Stimulated activated CD8-positive, alpha-beta memory T cell treated with anti-CD3 and anti-CD28 coated beads, Interleukin-15, amount 100 ng/mL, for 1 hour (primary cell): ENCODE measurements at regions not wholly inside any gene's neighbourhood (a gene's known extent, or its start where the extent isn't known, plus 50 kb on each side); places are given as distances from the start of the nearest gene placed in this dataset.
"Not testable (repeated sequence)": the region's sequence is repeated elsewhere in the genome, so short reads cannot be mapped to it uniquely, and the experiment has no call there.

Source experiments
- DNase-seq: peaks from one replicate; pipeline ENCODE4 v3.0.0-alpha.2; 2020; ENCODE audit warnings: low read depth

GRCh38 chr6:2376429-2377355, 131.3 kb upstream of the GMDS start:
- no peak for DNase-seq

GRCh38 chr6:2375443-2375842, 130.0 kb upstream of the GMDS start:
- no peak for DNase-seq

GRCh38 chr6:2369606-2370005, 124.2 kb upstream of the GMDS start:
- DNase-seq = no peak

GRCh38 chr6:2363211-2363610, 117.8 kb upstream of the GMDS start:
- DNase-seq = no peak

- no peak for DNase-seq
These were observed 115.8 kb upstream of the GMDS start for GRCh38 chr6:2361195-2361594.

GRCh38 chr6:2360716-2361115, 115.3 kb upstream of the GMDS start:
- DNase-seq = no peak

- no peak for DNase-seq
These were observed 114.7 kb upstream of the GMDS start for GRCh38 chr6:2360126-2360525.

GRCh38 chr6:2355150-2355549, 109.7 kb upstream of the GMDS start:
- no peak for DNase-seq

- no peak for DNase-seq
These were observed 108.7 kb upstream of the GMDS start for GRCh38 chr6:2354138-2354491.

- DNase-seq = peak; percentile 15
These were observed 108.2 kb upstream of the GMDS start for GRCh38 chr6:2353412-2354137.

- DNase-seq = no peak
These were observed 106.5 kb upstream of the GMDS start for GRCh38 chr6:2351807-2352431.

- DNase-seq = no peak
These were observed 105.7 kb upstream of the GMDS start for GRCh38 chr6:2351090-2351489.

GRCh38 chr6:2346078-2346477, 100.7 kb upstream of the GMDS start:
- no peak for DNase-seq

GRCh38 chr6:2344319-2344905, 99.0 kb upstream of the GMDS start:
- DNase-seq = no peak

GRCh38 chr6:2327591-2327990, 82.2 kb upstream of the GMDS start:
- DNase-seq = no peak

GRCh38 chr6:2324166-2324953, 79.0 kb upstream of the GMDS start:
- DNase-seq = no peak

GRCh38 chr6:2317498-2317897, 72.1 kb upstream of the GMDS start:
- not testable (repeated sequence) for DNase-seq

GRCh38 chr6:2314641-2315040, 69.2 kb upstream of the GMDS start:
- DNase-seq = no peak

GRCh38 chr6:2310042-2310441, 64.6 kb upstream of the GMDS start:
- no peak for DNase-seq

- DNase-seq = no peak
These were observed 63.7 kb upstream of the GMDS start for GRCh38 chr6:2309122-2309521.

GRCh38 chr6:2307799-2308198, 62.4 kb upstream of the GMDS start:
- DNase-seq = no peak

GRCh38 chr6:2305951-2306350, 60.5 kb upstream of the GMDS start:
- DNase-seq = no peak
